NT2/D1 (cell line): ENCODE measurements at regions not wholly inside any gene's neighbourhood (a gene's known extent, or its start where the extent isn't known, plus 50 kb on each side); places are given as distances from the start of the nearest gene placed in this dataset.
"Not testable (repeated sequence)": the region's sequence is repeated elsewhere in the genome, so short reads cannot be mapped to it uniquely, and the experiment has no call there.

Experiments used
- SUZ12 ChIP-seq: IDR thresholded peaks from 2 replicates; pipeline ENCODE4 v1.6.1; 2011; ENCODE audit not compliant: insufficient read length, insufficient read depth; ENCODE audit errors: extremely low read depth
- YY1 ChIP-seq: IDR thresholded peaks from 2 replicates; pipeline ENCODE4 v1.6.1; 2011; ENCODE audit not compliant: insufficient read length, insufficient read depth
- ZNF274 ChIP-seq: IDR thresholded peaks from 2 replicates; pipeline ENCODE4 v1.6.1; 2011; ENCODE audit warnings: mild to moderate bottlenecking, low read depth, low read length

DNA sequence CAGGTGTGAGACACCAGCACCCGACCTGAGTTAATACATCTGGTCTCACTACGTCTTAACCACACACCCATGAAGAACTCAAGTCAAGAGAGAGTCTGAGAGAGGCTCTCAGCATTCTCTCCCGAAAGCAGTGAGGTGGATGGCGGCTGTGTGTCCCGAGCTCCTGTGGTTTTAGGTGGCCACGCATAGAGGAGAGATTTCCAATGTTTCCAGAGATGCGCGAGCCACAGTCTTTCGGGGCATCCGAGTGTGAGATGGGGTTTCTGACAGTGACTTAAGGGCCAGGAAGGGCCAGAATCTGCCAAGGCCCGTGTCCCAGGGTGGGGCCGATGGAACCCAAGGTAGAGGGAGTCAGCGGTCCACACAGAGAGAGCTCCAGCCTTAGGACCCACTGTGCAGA is 97.5 kb upstream of the ANKRD30BL start:
- not testable (repeated sequence) for TF ChIP-seq ZNF274, SUZ12, YY1
